ENCODE measurements at regions not wholly inside any gene's neighbourhood (a gene's known extent, or its start where the extent isn't known, plus 50 kb on each side); places are given as distances from the start of the nearest gene placed in this dataset.

DNA sequence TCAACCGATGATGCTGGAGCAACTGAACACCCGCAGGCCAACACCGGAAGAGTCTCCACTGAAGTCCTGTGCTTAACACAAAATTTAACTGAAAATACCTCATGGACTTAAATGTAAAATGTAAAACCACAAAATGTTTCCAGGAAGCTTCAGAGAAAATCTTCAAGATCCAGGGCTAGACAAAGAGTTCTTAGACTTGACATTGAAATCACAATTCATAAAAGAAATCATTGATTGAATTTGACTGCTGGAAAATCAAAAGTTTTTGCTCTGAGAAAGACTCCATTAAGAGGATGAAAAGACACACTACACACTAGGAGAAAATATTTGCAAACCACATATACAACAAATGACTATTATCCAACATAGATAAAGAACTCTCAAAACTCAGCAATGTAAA lies 234.7 kb upstream of the PPP2R2D start:
- TF ChIP-seq, protein P1, sequence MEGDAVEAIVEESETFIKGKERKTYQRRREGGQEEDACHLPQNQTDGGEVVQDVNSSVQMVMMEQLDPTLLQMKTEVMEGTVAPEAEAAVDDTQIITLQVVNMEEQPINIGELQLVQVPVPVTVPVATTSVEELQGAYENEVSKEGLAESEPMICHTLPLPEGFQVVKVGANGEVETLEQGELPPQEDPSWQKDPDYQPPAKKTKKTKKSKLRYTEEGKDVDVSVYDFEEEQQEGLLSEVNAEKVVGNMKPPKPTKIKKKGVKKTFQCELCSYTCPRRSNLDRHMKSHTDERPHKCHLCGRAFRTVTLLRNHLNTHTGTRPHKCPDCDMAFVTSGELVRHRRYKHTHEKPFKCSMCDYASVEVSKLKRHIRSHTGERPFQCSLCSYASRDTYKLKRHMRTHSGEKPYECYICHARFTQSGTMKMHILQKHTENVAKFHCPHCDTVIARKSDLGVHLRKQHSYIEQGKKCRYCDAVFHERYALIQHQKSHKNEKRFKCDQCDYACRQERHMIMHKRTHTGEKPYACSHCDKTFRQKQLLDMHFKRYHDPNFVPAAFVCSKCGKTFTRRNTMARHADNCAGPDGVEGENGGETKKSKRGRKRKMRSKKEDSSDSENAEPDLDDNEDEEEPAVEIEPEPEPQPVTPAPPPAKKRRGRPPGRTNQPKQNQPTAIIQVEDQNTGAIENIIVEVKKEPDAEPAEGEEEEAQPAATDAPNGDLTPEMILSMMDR (IDR thresholded peaks at IDR 0.05): no peak
- TF ChIP-seq POLR2A (IDR thresholded peaks at IDR 0.05): no peak
- no peak for TF ChIP-seq POLR2AphosphoS5 (IDR thresholded peaks at IDR 0.05)
